ENCODE measurements at regions not wholly inside any gene's neighbourhood (a gene's known extent, or its start where the extent isn't known, plus 50 kb on each side); places are given as distances from the start of the nearest gene placed in this dataset.
A peak's percentile ranks its signal among the peaks of the same experiment; 100 is the strongest.
"Not testable (repeated sequence)": the region's sequence is repeated elsewhere in the genome, so short reads cannot be mapped to it uniquely, and the experiment has no call there.

DNA sequence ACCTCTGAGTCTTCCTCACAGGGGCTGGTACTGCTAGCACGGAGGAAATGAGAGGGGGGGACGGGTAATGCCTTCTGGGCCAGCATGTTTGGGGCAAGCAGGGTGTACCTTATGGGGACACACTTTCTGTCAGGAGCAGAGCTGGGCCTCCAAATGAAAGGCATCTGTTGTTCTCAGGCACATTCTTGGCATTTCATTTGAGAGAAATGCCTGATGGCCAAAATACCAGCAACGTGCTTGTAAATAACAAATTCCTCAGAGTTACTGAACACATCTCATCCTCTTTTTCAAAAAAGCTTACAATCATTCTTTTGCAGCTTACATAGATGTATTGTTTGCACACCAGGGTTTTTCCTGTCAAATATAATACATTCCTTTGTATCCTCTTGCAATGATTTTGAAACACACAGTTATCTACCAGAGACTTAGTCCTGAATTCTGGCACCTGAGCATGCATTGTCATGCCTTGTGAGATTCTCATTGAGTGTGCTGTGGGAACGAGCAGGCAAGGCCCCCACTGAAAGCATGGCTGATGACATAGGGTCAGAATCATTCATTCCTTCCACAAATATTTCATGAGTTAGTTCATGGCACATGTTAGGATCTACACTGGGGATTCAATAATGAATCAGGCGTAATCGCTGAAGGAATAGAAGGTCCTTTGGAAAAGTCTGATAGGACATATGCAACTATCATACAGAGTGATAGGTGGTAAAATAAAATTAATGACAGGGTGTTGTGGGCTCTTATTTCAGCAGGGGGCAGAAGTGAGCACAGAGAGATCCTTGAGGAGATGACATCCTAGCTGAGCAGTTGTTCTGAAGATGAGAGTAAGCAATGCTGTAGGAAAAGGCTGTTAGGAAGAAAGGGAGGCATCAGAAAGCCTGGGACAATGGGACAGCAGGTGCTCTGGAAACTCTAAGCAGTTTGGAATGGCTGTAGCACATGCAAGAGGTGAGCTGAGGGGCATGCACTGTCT, 260.9 kb upstream of the TUT7 start:
- peak; percentile 9 for DNase-seq (ENCODE audit: low read depth)
- TF ChIP-seq, protein P1, sequence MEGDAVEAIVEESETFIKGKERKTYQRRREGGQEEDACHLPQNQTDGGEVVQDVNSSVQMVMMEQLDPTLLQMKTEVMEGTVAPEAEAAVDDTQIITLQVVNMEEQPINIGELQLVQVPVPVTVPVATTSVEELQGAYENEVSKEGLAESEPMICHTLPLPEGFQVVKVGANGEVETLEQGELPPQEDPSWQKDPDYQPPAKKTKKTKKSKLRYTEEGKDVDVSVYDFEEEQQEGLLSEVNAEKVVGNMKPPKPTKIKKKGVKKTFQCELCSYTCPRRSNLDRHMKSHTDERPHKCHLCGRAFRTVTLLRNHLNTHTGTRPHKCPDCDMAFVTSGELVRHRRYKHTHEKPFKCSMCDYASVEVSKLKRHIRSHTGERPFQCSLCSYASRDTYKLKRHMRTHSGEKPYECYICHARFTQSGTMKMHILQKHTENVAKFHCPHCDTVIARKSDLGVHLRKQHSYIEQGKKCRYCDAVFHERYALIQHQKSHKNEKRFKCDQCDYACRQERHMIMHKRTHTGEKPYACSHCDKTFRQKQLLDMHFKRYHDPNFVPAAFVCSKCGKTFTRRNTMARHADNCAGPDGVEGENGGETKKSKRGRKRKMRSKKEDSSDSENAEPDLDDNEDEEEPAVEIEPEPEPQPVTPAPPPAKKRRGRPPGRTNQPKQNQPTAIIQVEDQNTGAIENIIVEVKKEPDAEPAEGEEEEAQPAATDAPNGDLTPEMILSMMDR (IDR thresholded peaks at IDR 0.05; ENCODE audit: insufficient read depth, low read depth, low read length, missing control alignments) = peak; percentile 42
- no peak overlapping the region for H3K4me3 ChIP-seq (ENCODE audit: low read depth, low read length)

DNA sequence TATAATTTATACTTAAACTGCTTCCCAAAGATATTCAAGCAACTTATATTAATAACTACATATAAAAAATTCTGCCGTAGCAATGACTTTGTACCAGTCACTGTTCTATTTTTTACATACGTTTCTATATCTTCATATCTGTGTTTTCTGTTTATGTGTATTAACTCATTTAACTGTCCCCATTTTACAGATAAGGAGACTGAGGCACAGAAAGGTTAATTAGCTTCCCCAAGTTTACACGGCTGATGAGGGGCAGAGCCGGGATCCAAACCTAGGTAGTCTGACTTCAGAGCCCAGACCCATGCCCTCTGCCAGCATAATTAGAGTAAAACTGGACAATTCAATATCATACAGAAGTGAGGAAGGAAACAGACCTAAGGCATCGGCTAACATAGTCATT, 259.7 kb upstream of the TUT7 start:
- TF ChIP-seq, protein P1 (IDR thresholded peaks at IDR 0.05; ENCODE audit: insufficient read depth, low read depth, low read length, missing control alignments) = no peak
- no peak overlapping the region for H3K4me3 ChIP-seq (ENCODE audit: low read depth, low read length)
- no peak for DNase-seq (ENCODE audit: low read depth)

DNA sequence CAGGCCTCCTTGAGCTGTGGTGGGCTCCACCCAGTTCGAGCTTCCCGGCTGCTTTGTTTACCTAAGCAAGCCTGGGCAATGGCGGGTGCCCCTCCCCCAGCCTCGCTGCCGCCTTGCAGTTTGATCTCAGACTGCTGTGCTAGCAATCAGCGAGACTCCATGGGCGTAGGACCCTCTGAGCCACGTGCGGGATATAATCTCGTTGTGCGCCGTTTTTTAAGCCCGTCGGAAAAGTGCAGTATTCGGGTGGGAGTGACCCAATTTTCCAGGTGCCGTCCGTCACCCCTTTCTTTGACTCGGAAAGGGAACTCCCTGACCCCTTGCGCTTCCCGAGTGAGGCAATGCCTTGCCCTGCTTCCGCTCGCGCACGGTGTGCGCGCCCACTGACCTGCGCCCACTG, 257.3 kb upstream of the TUT7 start:
- H3K4me3 ChIP-seq (ENCODE audit: low read depth, low read length); DNase-seq (ENCODE audit: low read depth): not testable (repeated sequence)

DNA sequence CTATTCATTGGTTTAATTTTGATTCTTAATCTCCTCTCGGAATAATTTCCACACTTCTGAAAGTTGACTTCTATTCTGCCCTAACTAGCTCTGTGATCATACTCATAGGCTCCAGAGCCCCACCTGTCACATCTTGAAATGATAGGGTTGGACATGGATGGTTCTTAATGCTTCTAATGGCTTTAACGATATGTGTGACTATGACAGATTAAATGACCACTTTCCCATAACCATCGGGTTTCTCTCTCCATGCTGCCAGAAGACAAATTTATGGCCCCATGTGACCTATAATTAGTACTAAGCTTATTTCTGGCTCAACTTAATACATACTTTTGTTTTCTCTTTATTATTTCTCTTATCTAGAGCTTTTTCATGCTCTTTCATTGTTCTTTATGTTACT, 251.1 kb upstream of the TUT7 start:
- TF ChIP-seq, protein P1 (IDR thresholded peaks at IDR 0.05; ENCODE audit: insufficient read depth, low read depth, low read length, missing control alignments) = no peak
- H3K4me3 ChIP-seq (ENCODE audit: low read depth, low read length) = no peak overlapping the region
- no peak for DNase-seq (ENCODE audit: low read depth)

DNA sequence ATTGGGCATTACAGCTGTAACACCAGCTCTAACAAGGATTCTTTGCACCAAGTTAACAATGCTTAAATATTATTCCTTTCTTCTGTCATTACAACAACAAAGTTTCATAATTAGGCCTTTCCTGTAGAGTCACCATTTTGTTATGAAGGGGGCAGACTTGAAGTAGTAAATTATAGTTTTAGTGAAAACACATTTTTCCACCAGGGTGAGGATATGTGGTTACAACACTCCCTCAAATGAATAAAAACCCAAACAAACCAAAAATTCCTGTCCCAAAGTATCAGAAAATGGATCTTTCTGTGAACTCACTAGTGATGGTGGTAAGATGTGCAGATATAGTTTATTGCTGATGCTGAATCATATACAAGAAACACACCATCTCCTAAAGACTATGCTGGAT, 250.5 kb upstream of the TUT7 start:
- TF ChIP-seq, protein P1 (IDR thresholded peaks at IDR 0.05; ENCODE audit: insufficient read depth, low read depth, low read length, missing control alignments) = no peak
- no peak for DNase-seq (ENCODE audit: low read depth)
- no peak overlapping the region for H3K4me3 ChIP-seq (ENCODE audit: low read depth, low read length)

DNA sequence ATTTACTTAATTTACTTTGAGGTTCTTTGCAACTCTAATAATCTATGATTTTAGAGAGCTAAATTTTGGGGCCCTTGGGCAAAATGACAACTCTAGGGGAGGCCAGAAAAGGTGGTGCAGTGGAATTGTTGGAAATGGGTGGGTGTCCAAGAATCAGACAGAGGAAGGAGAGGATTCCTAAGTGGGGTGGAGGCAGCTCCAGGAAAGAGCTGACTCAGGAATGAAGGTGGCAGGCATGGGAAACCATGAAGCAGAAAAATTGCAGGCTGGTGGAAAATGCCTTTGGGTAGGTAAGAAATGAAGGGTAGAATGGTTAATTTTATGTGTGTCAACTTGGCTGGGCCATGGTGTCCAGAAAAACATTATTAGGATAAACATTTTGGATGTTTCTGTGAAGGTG, 248.5 kb upstream of the TUT7 start:
- TF ChIP-seq, protein P1 (IDR thresholded peaks at IDR 0.05; ENCODE audit: insufficient read depth, low read depth, low read length, missing control alignments) = no peak
- H3K4me3 ChIP-seq (ENCODE audit: low read depth, low read length) = no peak overlapping the region
- no peak for DNase-seq (ENCODE audit: low read depth)

DNA sequence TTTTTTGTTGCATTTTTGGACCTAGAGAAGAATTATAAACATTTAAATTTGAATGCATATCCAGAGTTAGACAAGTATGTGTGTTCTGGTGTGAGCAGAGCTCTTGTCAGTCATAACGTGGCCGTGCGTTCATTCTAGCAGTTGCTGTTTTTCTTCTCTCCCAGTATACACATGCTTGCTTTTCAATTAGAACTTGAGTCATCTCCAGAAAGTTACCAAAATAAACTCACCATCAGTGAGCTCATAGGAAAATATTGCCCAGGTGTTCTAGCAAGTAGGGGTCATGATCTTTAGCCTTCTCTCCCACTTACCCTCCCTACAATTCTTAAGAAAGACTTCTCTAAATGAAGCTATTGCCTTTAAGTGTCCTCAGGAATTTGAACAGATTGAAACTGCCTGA, 247.5 kb upstream of the TUT7 start:
- TF ChIP-seq, protein P1 (IDR thresholded peaks at IDR 0.05; ENCODE audit: insufficient read depth, low read depth, low read length, missing control alignments) = no peak
- no peak overlapping the region for H3K4me3 ChIP-seq (ENCODE audit: low read depth, low read length)
- DNase-seq (ENCODE audit: low read depth) = no peak
